ENCODE measurements at regions not wholly inside any gene's neighbourhood (a gene's known extent, or its start where the extent isn't known, plus 50 kb on each side); places are given as distances from the start of the nearest gene placed in this dataset.

- Histone ChIP-seq H3K4me3 (replicated peaks in 1 of 3) (no peak overlapping the region), H3K27ac (no peak overlapping the region), H3K4me1 (no peaks in the 10 kb centered on the region), H3K36me3 (no peaks in the 10 kb centered on the region), H3K9me3 (no peaks in the 10 kb centered on the region), H3K27me3 (no peaks in the 10 kb centered on the region)
- TF ChIP-seq CTCF (IDR thresholded peaks at IDR 0.05) (no peak), POLR2A (IDR thresholded peaks at IDR 0.05) (no peak)
- intact Hi-C loops (cut with DNase I), result no loop called here
- no peak for DNase-seq
Observed at GRCh38 chr16:65377195-65377594, 255.3 kb upstream of the CDH11 start.

- Histone ChIP-seq H3K4me3 (replicated peaks in 1 of 3) (no peak overlapping the region), H3K36me3 (no peaks in the 10 kb centered on the region), H3K27ac (no peak overlapping the region), H3K9me3 (no peaks in the 10 kb centered on the region), H3K27me3 (no peaks in the 10 kb centered on the region), H3K4me1 (no peaks in the 10 kb centered on the region)
- intact Hi-C loops (cut with DNase I), result no loop called here
- DNase-seq, result no peak
- TF ChIP-seq CTCF (IDR thresholded peaks at IDR 0.05) (no peak), POLR2A (IDR thresholded peaks at IDR 0.05) (no peak)
- 88 to 91% methylated on average over 3 of the region's 3 CpGs for WGBS, 2 donors
Observed at GRCh38 chr16:65376601-65377000, 254.7 kb upstream of the CDH11 start.

GRCh38 chr16:65375651-65376050, 253.8 kb upstream of the CDH11 start:
- H3K9me3 ChIP-seq, result no peaks in the 10 kb centered on the region
- no peak overlapping the region for H3K27ac ChIP-seq
- no peak for DNase-seq
- no peak for TF ChIP-seq CTCF (IDR thresholded peaks at IDR 0.05)
- no peak for TF ChIP-seq POLR2A (IDR thresholded peaks at IDR 0.05)
- no peaks in the 10 kb centered on the region for H3K4me1 ChIP-seq
- no peaks in the 10 kb centered on the region for H3K36me3 ChIP-seq
- WGBS, 2 donors, result 41 to 47% methylated on average over 1 of the region's 1 CpG
- intact Hi-C loops (cut with DNase I), result no loop called here
- H3K27me3 ChIP-seq, result no peaks in the 10 kb centered on the region
- H3K4me3 ChIP-seq (replicated peaks in 1 of 3), result no peak overlapping the region

- no peak overlapping the region for H3K27ac ChIP-seq
- WGBS, 2 donors, result 55 to 60% methylated on average over 3 of the region's 3 CpGs
- intact Hi-C loops (cut with DNase I), result no loop called here
Observed at GRCh38 chr16:65373097-65373496, 251.2 kb upstream of the CDH11 start.

GRCh38 chr16:65372171-65372570, 250.3 kb upstream of the CDH11 start:
- no peaks in the 10 kb centered on the region for H3K27me3 ChIP-seq
- no peaks in the 10 kb centered on the region for H3K9me3 ChIP-seq
- no peak for DNase-seq
- intact Hi-C loops (cut with DNase I), result no loop called here
- no peak overlapping the region for H3K27ac ChIP-seq
- TF ChIP-seq CTCF (IDR thresholded peaks at IDR 0.05), result no peak
- no peak for TF ChIP-seq POLR2A (IDR thresholded peaks at IDR 0.05)
- H3K4me3 ChIP-seq (replicated peaks in 1 of 3), result no peak overlapping the region
- H3K36me3 ChIP-seq, result no peaks in the 10 kb centered on the region
- no peaks in the 10 kb centered on the region for H3K4me1 ChIP-seq

More at GRCh38 chr16:65373097-65373496, 251.2 kb upstream of the CDH11 start:
- Histone ChIP-seq H3K9me3 (no peaks in the 10 kb centered on the region), H3K36me3 (no peaks in the 10 kb centered on the region), H3K4me3 (replicated peaks in 1 of 3) (no peak overlapping the region), H3K4me1 (no peaks in the 10 kb centered on the region), H3K27me3 (no peaks in the 10 kb centered on the region)
- DNase-seq, result no peak
- TF ChIP-seq CTCF (IDR thresholded peaks at IDR 0.05), result no peak
- TF ChIP-seq POLR2A (IDR thresholded peaks at IDR 0.05), result no peak
